DMS 273 treated with DMSO at 0.1 percent for 48 hours (cell line): ENCODE measurements at regions not wholly inside any gene's neighbourhood (a gene's known extent, or its start where the extent isn't known, plus 50 kb on each side); places are given as distances from the start of the nearest gene placed in this dataset.
"Not testable (repeated sequence)": the region's sequence is repeated elsewhere in the genome, so short reads cannot be mapped to it uniquely, and the experiment has no call there.

Experiments
- DNase-seq: peaks from one replicate; lab custom pipeline; 2025; lab: John Stamatoyannopoulos, UW

DNA sequence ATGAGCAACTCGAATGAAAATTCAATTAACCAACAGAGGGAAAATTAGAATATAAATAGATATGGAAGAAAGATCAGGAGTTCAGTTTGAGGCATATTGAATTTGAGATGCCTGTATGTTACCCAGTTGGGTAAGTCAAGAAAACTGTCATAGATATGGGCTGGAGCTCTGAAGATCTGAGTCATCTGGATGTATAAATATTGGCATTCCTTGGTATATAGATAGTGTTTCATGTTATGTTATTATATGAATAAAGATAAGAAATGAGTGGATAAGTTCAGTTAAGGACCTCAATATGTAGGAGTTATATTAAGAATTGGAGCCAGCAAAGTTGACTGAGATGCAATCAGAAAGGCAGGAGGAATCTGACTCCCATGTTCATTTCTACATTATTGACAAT lies 543.6 kb upstream of the SMIM31 start:
- no peak for DNase-seq

DNA sequence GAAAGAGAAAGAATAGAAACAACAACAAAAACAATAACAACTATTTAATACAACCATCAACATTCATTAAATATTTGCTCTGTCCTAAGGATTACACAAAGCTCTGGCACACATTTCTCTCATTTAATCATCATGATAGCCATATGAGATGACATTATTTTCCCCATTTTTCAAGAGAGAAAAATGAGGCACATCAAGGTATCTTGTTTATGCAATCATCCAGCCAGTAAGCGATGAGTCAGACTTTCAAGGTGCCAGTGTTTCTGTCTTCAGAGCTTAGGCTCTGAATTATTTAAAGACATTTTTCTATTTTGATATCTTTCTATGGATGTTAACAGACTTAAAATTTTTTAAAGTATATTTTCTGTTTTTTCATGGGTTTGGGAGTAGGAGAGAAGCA lies 541.8 kb upstream of the SMIM31 start:
- DNase-seq: no peak

DNA sequence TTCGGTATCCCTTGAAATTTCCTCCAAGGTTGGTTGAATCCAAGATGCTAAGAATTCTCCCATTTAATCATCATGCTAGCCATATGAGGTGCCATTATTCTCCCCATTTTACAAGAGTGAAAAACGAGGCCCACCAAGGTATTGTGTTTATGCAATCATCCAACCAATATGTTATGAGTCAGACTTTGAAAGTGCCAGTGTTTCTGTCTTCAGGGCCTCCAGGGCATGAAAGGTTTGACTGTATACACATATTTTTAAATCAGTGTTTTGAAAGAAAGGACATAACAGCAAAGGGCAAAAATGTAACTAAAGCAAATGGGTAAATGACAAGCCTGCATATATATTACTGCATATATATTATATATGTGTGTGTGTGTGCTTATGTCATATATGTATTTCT lies 541.2 kb upstream of the SMIM31 start:
- DNase-seq: no peak

DNA sequence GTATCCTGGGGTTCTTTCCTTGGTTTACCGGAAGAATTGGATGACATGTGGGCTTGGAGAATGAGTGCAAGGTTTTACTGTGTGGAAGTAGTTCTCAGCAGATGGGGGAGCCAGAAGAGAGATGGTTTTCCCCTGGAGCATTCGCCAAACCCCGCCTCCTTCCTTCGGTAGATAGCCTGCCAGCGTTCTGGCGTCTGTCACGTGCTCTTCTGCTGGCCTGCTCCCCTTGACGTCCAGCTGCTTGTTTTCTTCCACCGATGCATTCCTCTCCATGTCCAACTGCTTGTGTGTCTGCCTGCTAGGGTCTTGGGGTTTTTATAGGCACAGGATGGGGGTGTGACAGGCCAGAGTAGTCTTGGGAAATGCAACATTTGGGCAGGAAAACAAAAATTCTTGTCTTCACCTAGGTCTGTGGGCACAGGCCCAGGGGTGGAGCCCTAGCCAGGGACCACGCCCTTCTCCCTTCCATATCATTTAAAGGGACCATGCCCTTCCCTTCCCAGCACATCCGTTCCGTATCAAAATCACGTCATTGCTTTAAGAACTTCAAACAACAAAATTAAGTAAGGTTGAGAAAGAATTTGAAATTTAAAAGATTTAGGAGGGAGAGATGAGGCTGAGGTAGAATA lies 538.7 kb upstream of the SMIM31 start:
- DNase-seq: no peak

DNA sequence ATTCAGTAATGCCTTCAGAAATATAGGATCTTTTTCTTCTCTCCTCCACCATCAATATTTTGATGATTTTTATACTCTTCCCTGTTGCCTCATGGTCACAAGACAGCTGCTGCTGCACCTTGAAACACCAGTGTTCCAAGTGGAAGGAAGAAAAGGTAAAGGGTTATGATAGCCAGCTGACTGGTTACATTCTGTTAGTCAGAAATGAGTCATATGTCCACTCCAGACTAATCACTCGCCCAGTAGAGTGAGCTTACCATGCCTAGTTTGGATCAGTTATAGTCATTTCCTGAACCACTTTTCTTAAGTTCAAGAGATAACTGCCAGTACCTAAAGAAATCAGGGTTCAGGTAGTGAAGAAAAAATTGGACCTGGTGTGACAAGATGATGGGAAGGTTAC lies 532.3 kb upstream of the SMIM31 start:
- DNase-seq: no peak

DNA sequence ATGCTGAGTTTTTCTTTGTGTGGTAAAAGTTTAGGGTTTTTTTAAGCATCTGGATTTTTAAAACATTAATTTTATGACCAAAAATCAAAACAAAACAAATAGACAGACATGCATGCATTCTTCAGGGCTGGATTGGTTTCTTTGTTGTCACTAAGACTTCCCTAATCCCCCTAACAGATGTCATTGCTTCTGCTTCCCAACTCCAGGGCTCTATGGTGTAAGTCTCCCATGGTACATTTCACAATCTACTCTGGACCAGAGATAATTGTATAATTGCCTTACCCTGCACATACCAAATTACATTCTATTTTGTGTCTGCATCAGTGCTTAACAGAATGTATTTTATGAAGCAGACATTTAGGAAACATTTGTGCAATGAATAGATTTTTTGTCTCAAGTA lies 529.1 kb upstream of the SMIM31 start:
- no peak for DNase-seq

DNA sequence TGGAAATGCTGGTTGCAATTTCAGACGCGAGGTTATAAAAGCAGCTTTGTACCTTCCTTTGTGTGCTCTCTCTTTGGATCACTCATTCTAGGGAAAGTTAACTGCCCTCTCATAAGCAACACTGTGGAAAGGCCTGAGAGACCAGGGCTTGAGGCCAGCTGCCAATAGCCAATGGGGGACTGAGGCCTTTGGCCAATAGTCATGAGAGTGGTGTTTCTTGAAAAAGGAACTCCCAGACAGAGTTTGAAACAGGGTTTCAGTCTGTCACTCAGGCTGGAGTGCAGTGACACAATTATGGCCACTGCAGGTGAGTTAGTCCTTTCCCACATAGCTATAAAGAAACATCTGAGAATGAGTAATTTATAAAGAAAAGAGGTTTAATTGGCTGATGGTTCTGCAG lies 524.7 kb upstream of the SMIM31 start:
- DNase-seq: no peak

DNA sequence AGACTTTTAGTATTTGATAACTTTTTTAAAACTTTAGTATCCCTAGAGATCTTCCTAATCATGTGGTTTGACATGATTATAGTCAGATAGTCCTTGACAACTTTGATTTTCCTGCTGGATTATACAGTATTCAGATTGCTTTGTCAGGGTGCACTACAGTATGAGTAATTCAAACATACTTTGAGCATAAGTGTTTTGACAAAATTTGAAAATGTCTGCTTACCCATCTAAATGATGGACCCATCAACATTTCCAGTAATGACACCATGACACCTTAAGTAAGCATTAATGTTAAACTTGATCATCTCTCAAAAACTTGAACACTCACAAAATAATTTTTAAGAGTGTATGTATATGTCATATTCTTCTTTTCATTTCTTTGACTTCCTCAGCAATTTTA lies 514.5 kb upstream of the SMIM31 start:
- DNase-seq: no peak

DNA sequence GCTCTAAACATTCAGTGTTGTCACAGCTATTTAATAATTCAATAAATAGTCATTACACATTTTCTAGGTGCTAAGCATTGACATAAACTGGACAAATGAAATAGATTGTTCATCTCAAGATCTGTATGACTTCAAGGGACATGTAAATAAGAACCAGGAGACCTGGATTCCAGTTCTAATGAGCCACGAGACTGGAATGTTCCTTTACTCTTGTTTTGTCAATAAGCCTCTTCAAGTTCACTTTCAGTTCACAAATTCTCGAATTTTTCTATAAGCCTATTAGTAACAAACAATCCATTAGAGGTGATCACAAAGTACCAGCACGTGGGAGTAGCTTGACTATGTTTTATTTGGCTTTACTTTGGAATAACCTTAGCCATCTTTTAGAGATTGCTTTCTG lies 514.0 kb upstream of the SMIM31 start:
- DNase-seq: no peak

DNA sequence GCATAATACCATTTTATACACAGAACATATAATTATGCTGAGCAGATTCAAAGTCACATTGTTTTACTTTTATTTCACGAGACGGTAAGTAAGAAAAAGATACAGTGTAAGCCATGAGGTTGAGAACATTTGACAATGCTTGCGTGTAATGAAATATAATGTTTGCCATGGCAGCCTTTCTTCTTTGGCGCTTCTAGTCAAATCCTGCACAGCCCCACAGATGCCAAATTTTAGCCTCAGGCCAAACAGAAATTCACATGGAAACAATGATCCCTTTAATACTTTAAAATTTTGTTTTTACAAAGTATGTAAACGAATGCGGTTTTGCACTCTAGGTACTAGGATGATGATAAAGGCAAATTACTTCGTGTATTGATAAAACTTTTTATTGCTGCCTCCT lies 502.7 kb upstream of the SMIM31 start:
- DNase-seq: no peak

DNA sequence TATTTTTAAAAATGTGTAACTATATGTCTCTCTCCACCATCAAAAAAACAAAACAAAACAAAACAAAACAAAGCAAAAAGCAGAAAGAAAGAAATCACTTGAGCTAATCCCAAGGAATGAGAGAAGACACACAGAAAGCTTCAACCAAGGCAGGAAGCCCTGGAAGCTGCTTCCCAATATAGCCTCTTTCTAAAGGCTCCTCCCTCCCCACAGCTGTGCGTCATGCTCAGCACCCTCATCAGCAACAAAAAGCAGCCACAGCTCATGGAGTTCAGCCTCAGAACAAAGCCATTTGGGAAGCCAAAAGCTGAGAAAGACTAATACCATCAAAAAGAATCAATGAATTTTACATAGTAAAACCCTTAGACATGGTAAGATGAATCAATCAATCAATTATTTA lies 501.6 kb upstream of the SMIM31 start:
- no peak for DNase-seq

DNA sequence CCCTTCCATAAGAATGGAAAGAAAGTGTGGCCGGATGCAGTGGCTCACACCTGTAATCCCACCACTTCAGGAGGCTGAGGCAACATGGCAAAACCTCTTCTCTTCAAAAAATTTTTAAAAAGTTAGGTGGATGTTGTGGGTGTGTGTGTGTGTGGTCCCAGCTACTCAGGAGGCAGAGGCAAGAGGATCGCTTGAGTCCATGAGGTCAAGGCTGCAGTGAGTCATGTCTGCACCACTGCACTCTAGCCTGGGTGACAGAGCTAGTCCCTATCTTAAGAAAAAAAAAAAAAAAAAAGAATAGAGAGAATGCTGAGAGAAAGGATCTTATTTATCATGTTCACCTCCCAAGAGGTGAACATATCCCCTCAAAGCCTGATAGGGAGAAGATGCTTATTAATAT lies 492.1 kb upstream of the SMIM31 start:
- no peak for DNase-seq

DNA sequence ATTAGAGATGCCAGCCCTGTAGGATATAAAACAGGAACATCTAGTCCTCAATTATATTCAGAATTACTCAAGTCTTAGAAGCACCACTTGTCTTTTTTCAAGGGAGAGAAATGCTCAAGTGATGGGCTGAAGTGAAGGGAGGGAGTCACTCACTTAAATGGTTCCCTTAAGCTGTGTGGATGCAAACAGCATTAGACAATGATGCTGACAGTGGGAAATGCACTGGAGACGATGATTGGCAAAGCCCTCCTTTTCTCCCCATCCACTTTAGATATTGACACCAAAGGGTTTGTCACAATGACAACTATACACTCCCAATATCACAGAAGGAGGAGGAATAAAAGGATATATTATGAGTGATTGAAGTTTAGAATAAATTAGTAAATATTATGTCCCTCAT lies 491.4 kb upstream of the SMIM31 start:
- DNase-seq: not testable (repeated sequence)

DNA sequence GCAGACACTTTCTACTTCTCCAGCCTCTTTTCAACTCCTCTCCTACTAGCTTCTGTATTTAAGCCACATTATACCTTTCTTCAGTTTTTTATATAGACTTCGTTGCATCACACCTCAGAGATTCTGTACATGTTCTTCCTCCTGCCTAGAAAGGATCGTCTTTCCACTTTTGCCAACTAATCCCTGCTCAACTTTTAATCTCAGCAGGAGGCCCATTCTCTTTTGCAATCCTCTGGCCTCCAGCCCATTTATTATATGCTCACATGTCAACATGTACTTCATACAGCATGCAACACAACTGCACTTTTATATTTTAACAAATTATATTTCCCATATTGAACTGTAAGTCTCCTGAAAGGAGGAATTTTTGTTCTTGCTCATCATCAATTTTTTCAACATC lies 476.5 kb upstream of the SMIM31 start:
- DNase-seq: not testable (repeated sequence)

DNA sequence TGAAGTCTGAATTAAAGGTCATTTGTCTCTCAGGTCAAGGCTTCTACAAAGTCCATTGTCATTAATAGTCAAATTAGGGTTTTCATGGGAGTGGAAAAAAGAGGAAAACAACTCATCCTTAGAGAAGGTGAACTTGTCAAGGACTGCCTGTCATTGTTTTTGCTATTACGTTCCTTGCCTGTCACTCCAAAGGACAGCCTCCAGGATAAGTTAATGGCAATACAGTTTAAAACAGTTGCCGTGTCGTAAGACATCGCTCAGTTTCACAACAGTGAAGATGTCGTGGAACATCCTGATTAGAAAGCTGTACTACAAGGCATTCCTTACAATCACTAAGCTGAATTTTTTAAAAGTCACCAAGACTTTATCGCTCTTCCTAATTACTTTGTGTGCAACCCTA lies 466.8 kb upstream of the SMIM31 start:
- no peak for DNase-seq

DNA sequence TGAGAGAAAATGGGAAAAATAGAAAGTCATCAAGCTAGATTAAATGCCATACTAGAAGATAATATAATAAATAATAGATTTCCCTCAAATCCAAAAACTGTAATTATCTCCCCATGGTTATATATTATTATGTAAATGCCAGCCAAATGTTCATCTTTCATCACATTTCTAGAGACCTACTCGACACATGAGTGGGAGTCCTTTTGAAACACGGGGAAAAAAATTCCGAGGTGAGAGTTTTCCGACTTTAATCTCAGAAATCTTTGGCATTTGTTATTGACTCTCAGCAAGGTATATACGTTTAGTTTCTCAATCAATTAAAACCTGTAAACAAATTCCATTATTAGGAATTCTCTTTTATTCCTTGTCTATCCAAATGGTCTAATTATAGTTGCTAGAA lies 465.4 kb upstream of the SMIM31 start:
- no peak for DNase-seq

DNA sequence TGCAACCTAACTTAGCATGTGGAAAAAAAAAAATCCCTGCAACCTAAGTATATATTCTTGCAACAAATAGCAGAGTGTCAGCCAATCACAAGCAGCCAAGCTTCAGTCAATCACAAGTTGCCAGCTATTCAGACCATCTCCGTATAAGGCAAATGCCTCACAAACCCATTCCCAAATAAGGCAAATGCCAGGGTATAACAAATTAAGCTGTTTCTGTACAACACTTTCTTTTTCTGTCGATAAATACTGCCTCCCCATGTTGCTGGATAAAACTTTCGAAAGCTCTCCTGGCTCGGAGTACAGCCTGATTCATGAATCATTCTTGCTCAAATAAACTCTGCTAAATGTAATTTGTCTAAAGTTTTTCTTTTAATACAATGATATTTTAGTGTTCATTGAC lies 460.7 kb upstream of the SMIM31 start:
- DNase-seq: no peak

DNA sequence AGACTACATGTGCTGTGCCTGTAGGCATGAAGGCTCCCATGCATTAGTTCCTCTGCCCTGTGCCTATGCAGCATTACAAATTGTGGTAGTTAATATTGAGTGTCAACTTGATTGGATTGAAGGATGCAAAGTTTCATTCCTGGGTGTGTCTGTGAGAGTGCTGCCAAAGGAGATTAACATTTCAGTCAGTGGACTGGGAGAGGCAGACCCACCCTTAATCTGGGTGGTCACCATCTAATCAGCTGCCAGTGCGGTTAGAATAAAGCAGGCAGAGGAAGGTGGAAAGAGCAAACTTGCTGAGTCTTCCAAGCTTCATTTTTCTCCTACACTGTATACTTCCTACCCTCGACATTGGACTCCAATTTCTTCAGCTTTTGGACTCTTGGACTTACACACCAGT lies 460.2 kb upstream of the SMIM31 start:
- DNase-seq: no peak

DNA sequence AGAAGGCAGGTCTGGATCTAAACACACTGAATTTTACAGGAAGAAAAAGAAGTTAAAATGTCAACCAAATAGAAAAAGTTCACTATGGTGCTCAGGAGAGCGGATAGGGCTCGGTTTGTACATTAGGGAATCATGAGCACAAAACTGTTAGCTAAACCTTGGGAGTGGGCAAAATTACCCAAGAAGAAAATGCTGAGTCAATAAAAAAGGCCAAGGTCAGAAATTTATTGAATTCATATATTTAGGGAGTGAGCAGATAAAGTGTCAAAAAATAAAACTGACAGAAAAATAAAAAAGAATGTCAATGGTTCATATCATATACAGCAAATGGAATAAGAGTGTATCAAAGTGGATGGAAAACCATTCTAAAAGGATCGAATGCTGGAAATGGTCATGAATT lies 452.5 kb upstream of the SMIM31 start:
- DNase-seq: no peak

DNA sequence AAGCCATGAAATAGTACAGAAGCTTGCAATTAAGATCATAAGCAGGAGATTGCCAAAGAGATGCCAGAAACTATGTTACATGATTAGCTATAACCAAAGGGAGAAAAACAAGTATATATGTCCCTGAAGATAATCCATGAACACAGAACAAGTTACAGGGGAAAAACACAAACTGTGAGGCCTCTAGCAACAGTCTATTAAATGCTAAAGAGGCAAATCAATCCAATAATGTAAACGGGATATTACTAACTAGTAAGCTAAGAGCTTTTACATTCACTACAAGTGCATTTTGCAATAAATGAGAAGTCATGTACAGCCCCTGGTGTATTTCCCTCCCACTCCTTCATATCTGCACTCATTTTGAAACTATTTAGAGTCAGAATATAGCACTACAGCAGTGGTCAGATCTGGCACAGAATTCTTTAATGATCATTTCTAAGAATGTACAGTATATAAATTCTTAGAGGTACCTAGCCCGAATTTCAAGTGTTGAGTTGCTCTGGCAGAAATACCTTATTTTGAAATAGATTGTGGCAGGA lies 449.8 kb upstream of the SMIM31 start:
- no peak for DNase-seq

DNA sequence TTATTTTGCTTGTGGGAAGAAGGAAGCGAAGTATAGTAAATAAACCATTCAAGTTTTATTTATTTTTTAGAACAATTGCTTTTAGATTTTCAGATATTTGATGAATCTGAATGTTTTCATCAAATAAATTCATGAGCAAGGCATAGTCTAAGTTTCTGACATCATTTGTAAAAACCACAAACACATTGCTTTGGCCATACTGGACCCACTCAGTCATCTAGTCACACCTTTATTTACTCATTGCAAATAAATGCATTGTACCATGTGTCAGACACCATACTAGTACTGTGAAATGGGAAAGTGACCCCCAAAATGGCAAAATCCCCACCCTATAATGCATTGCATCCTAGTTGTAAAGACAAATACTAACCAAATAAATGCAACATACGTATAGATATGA lies 449.1 kb upstream of the SMIM31 start:
- DNase-seq: no peak

DNA sequence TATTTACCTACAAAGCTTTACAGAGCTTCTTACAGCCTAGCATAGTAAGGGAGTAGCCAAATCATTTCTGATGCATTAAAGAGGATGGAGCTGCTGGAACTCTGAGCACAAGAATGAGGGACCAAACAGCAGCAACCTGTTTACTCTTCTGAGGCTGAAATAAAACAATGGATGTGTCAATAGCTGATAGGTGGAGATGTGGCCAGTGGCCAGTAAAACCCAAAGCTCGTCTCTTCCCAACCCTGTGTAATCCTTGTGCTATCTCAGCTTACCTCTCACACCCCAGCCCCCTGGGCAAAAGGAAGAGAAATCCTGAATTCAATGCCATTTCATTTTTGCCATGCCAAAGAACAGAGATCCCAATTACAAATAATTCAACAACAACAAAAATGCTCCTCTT lies 446.7 kb upstream of the SMIM31 start:
- no peak for DNase-seq

DNA sequence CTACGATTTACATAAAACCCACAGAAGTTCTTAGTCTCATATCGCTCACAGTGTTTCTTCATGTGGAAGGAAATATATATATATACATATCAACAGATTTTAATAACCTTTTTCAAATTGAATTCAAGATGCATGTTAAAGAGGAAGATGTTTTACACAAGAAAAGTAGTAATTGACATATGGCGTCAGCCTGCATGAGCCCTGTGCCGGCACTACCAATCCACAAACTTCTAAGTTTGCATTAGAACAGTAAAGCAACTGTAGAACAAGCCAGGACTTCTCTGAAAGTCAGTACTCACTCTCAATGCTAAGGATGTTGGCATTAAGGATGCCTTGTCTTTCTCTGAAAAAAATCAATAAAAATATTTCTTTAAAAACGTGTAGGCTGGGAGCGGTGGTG lies 441.3 kb upstream of the SMIM31 start:
- no peak for DNase-seq

DNA sequence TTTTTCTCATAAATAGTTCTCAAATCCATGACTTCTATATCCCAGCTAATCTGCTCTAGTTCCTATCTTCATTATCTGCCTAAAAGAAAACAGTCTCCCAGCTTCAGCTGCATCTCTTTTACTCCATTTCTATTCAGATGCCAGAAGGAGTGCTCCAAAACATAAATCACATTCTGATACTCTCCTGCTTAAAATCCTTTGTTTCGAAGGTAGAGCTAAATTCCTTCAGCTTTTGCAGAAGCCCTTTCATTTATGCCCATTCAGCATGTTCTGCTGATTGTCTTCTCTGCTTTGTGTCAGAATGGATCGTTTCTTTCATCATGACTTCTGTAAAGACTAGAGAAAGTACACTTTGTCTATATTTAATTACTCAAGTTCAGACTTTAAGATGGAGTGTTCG lies 440.1 kb upstream of the SMIM31 start:
- DNase-seq: no peak

DNA sequence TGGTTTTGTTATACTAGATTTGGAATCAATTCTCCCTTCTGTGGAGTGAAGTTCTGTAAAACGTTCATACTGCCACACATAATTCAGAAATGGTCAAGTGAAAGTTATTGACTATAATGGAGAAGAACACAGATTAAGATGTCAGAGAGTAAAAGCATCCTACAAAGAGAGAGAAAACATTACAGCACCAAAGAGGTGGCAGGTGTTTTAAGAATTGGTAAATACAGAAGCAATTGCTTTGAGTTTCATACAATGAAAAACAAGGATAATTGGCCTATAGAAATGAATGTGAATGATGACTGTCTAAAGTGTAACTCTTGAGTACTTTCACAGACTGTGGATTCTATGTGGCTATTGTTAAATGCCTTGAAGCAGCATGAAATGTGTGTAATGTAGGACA lies 435.6 kb upstream of the SMIM31 start:
- no peak for DNase-seq
